CD1c-positive myeloid dendritic cell (primary cell): ENCODE measurements at regions not wholly inside any gene's neighbourhood (a gene's known extent, or its start where the extent isn't known, plus 50 kb on each side); places are given as distances from the start of the nearest gene placed in this dataset.
"Not testable (repeated sequence)": the region's sequence is repeated elsewhere in the genome, so short reads cannot be mapped to it uniquely, and the experiment has no call there.

Experiments used
- DNase-seq: peaks from one replicate; pipeline ENCODE4 v3.0.0-alpha.2; 2016; ENCODE audit errors: extremely low spot score

DNA sequence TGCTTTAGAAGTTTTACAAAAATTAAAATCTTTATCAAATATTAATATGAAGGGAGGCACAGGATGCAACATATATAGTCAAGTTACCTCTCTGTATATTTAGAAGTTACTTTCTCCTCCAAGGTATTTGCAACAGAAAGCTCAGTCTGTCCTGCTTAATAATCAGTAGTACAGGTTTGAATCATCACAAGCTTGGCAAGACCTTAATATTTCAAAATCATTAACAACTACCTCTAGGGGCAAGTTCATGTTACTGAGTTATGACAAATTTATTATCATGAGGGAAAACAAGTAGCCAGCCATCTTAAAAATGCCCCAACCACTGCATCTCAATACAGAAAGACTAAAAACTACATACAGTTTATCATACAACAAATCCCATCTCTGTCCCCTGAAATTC is 116.0 kb downstream of the PMAIP1 start:
- DNase-seq, result not testable (repeated sequence)

DNA sequence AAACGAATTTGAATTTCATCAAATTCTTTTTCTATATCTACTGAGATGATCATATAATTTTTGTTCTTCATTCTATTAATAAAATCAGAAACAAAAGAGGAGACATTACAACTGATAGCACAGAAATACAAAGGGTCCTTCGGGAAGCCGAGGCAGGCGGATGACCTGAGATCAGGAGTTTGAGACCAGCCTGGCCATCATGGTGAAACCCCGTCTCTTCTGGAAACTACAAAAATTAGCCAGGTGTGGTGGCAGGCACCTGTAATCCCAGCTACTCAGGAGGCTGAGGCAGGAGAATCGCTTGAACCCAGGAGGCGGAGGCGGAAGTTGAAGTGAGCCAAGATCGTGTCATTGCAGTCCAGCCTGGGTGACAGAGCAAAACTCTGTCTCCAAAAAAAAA is 113.4 kb downstream of the PMAIP1 start:
- not testable (repeated sequence) for DNase-seq

DNA sequence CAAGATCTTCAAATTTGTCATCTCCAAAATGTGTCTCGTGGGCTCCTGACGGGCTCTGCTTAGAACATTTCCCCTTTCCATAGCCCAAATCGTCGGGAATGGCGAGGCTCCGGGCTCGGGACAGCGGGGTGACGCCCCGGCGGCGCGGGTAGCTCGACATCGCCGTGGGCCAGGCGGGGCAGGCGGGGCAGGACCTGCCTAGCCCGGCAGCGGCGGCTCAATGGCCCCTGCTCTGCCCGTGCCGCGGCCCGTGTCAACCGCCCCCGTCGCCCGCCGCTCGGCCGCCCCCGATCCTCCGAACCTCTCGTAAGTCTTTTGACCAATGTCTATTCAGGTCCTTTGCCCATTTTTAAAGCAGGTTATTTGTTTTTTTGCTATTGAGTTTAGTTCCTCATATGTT is 111.2 kb downstream of the PMAIP1 start:
- no peak for DNase-seq

DNA sequence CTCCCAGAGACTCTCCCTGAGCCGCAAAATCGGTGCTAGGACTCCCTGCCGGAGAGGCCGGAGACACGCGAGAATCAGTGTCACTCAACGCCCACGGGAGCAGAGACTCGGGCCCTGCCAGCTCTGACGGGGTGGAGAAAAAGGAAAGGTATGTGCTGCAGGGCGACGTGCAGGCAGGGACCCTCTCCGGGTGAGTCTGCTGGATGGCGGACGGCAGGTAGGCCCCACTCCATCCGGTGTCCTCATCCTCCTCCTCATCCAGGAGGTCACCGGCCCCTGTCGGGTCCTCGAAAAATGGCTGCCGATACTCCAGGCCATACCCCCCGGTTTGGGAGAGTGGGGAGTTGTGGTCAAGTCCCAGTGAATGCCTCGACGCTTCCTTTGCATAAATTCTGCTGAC is 110.7 kb downstream of the PMAIP1 start:
- DNase-seq, result no peak

DNA sequence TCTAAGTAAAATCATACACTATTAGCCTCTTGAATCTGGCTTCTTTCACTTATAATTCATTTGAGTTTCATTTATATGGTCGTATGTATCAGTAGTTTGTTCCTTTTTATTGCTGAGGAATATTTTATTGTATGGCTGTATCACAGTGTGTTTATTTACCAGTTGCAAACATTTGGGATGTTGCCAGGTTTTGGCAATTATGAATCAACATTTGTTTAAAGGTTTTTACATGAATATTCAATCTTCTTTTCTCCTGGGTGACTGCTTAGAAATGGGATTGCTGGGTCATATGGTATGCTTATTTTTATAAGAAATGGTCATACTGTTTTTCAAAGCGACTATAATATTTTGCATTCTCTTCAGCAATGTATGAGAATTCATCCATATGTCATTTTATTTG is 107.9 kb downstream of the PMAIP1 start:
- no peak for DNase-seq

DNA sequence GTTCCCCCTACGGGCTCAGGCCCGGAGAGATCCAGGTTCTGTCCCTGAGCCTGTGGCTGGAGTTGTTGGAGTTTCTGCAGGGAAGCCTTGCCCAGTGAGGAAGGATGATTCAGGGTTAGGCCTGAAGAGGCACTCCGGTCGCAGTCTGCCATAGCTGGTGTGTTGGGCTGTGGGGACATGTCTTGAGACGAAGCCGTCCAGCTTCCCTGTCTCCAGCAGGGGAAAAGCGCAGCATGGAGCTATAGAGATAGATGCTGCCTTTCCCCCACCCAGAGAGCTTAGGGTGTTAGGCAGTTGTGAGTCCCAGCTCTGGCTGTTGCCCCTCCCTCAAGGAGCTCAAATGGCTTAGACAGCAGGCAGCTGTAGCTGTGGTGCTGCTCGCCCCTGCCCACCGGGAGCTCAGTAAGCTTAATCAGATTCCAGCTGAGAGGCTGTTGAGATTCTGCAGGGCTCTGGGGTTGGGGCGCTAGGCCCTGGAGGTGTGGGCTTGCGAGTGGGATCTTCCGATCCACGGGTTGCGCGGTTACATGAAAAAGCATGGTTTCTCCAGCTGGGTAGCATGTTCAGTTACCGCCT is 103.9 kb downstream of the PMAIP1 start:
- no peak for DNase-seq

DNA sequence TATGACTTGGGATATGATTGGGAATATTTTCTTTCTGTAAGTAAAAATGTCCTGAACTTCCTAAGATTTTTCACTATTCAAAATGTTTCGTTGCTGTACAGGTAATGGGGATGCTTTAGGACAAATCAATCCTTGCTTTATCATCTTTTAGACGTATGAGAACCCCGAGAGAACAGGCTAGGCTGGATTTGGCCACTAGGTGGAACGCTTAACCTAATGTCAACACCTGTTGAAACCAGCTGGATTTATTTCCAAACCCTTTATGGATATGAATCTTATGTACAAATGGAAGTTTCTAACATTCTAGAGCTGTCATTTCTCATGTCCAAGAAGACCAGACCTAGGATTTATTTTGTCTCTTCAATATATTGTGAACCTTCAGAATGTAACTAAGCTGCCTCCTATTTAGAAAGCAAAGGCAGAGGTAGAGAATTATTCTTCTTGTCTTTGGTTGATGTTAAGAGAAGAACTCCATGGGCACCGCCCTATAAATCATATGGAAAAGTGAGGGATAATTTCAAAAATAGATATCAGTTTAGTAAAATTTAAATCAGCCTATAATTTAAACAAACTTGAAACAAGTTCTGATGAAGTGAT is 96.7 kb downstream of the PMAIP1 start:
- no peak for DNase-seq

DNA sequence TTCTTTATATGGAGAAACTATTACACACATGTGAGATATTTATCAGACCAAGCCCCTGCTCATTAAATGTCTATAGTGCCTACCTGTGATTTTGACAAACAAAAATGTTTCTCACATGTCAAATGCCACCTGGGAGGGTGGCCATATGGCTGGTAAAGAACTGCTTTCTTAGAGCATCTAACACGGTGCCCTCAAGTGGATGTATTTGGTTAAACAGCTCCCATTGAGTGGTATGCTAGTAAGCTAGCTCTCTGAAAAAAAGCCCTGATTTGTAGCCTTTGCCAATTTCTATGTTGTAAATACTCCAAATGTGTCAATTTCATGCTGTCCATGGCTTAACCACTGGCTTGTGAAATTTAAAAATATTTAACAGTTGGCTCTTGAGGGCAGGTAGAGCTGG is 94.6 kb downstream of the PMAIP1 start:
- DNase-seq, result no peak

DNA sequence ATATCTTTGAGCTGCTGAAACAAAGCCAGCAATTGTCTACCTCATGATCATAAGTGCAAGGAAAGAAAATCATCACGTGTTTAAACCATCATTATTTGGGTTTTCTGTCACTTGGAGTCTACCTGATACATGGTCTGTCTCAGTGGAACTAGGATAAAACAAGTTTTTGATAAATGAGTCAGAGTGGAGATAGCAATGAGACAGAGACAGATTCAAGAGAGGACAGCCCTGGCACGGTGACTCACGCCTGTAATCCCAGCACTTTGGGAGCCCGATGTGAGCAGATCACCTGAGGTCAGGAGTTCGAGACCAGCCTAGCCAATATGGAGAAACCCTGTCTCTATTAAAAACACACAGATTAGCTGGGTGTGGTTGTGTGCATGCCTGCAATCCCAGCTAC is 93.8 kb downstream of the PMAIP1 start:
- DNase-seq, result no peak

DNA sequence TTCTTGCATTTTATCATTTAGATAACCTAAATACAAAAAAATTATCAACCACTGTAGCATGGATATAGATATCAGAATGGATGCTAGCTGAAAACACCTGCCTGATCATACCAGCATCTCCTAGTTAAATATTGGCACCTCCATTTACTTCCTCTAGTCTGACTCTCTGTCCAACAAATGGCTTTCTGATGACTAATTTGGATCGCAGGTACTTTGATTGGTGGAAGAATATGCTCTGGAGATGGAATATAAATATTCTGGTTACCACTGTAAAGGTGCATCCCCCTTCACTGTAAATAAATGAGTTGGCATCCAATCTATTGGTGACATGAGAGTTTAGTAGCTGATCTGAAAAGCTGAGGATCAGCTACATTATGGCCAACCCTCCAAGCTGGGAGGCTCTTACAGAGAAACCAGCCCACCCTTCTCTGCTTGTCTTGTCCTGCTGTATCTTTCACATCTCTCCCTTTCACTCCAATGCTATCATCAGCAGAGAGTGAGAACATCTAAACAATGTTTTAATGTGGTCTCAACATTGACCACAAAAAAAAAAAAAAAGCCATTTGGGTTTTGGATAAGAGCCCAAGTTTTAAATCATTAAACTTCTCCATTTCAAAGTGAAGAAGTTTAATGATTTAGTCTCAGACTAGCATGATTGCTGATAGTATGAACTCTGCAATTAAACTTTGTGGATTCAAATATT is 90.5 kb downstream of the PMAIP1 start:
- no peak for DNase-seq

DNA sequence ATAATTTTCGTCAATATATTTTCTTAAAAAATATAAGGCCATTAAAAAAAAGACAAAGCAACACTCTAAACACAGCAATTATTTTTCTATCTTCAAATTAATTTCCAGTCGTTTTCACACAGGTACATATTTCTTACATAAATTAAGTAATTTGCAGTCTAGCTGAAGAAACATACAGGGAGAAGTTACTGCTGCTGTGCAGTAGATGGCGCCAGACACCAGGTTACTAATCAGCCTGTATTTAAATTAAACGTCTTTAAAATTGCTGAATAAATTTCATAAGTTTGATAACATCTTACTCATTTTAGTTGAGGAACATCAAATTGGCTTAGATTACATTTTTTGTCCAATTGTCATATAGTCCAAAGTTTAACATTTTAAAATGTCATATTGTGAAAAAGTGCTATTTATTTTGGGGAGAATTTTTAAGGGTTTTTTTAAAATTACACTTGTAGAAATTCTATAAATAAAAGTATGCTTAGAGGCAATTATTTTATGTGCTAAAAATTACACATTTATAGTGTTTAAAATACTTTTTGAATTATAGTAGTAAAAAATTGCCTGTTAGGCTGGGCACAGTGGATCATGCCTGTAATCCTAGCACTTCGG is 88.4 kb downstream of the PMAIP1 start:
- peak; percentile 62 for DNase-seq

DNA sequence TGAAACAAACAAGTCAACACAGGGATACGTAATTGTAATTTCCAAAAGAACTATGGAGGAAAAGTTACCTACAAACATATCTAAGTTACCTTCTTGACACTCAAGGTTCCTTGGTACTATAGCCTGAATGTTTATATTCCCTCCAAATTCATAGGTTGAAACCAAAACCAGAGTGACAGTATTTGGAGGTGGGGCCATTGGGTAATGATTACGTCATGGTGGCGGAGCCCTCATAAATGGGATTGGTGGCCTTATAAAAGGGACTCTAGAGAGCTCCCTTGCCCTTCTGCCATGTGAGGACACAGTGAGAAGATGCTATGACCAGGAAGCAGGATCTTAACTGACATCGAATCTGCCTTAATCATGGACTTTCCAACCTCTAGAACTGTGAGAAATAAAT is 87.3 kb downstream of the PMAIP1 start:
- no peak for DNase-seq

DNA sequence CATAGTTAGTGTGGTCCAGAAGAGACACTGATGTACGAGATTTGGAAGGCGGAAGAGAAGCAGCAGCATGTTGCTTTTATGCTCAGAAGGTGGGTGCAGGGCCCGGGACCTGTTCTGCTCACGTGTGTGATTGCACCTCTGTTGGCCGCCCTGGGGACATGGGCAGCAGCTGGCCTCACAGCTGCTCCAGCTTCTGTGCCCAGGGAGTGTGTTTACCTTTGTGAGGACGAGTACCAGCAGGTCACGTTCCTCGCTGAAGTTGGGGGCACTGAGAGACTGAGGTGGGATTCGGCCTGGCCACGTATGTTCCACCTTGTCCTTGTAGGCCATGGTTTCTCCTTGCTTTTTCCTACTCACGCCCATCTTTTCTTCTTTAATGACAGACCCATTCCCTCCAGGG is 86.3 kb downstream of the PMAIP1 start:
- no peak for DNase-seq

DNA sequence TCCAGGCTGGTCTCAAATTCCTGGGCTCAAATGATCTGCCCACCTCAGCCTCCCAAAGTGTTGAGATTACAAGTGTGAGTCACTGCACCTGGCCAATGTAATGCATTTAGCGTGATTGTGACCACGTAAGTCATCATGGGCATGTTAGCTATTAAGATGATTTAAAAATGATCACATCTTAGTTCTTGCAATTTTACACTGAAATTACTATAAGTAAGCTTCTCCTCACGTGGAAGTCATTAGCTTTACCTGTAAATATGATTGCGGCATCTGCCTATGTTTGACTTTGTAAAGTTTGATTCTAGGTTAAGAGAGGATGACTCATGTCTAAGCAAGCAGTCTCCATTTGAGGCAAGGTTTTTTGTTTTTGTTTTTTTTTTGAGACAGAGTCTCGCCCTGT is 85.5 kb downstream of the PMAIP1 start:
- no peak for DNase-seq

DNA sequence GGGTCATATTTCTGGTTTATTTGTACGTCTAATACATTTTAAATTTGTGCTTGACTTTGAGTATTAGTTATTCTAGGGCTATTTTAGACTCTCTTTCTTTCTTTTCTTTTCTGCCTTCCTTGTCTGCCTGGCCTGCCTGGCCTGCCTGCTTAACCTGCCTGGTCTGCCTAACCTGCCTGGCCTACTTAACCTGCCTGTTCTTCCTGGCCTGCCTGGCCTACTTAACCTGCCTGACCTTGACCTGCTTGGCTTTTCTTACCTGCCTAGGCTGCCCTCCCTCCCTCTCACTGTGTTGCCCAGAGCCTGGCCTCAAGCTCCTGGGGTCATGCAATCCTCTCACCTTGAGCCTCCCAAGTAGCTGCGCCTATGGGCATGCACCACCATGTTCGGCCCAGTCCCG is 83.7 kb downstream of the PMAIP1 start:
- DNase-seq, result no peak

DNA sequence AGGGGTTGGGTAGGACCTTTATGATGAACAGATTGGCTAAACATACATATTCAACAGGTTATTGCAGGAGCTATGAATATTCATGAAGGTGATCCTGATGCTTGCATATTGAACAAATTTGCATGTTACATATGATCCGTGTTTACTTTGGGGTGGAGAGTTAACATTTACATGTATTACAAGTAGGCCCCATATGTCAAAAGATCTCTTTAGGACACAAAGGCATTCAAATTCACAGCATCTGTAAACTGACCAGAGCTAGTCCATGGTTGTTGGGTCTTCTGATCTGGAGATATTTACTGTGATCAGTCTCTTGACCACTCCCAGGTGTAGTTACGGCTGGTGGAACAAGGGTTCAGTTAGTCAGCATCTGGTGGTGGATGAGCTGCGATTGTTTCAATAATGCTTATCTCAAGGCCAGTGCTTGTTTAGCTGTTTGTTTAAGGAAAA is 80.4 kb downstream of the PMAIP1 start:
- DNase-seq, result no peak

DNA sequence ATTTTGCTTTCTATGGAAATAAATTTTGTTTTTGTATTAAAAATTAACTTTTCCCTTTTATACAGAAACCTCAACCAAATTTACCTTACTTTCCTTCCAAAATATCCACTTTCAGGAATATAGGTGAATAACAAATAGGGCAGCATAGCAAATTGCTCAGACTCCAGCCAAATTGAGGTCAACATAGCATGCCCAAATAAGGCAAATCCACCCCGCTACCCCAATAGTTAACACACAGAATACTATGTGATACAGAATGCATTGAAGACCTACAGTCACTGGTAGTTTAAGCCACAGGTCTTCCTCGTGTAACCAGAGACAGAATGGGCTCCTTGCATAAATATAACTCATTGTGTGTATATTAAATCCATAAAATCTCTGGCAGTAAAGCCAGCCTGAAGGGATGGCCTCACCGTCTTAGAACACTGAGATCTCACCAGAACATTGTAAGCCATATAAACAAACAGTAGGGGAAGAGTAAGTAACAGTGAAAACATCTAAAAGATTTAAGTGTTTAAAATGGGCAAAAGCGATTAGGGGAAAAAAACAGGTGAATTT is 72.2 kb downstream of the PMAIP1 start:
- no peak for DNase-seq

DNA sequence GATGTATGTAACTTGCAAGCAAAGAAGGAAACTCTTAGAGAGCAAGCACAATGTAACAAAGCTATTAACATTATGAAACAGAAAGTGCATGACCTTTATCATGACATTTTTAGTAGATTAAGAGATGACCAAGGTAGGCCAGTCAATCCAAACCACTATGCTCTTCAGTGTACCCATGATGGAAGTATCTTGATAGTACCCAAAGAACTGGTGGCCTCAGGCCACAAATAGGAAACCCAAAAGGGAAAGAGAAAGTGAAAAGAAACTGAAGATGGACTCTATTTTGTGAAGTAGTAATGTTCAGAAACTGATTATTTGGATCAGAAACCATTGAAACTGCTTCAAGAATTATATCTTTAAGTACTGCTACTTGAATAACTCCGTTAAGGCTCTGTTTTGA is 71.3 kb downstream of the PMAIP1 start:
- DNase-seq, result not testable (repeated sequence)

DNA sequence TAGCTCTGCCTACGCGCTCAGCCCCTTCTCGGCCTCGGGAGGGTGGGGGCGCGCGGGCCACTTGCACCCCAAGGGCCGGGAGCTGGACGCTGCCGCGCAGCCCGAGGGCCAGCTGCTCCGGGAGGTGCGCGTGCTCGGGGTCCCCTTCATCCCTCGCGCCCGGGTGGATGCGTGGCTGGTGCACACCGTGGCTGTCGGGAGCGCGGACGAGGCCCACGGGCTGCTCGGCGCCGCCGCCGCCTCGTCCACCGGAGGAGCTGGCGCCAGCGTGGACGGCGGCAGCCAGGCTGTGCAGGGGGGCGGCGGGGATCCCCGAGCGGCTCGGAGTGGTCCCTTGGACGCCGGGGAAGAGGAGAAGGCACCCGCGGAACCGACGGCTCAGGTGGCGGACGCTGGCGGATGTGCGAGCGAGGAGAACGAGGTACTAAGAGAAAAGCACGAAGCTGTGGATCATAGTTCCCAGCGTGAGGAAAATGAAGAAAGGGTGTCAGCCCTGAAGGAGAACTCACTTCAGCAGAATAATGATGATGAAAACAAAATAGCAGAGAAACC is 69.8 kb downstream of the PMAIP1 start:
- DNase-seq, result not testable (repeated sequence)

DNA sequence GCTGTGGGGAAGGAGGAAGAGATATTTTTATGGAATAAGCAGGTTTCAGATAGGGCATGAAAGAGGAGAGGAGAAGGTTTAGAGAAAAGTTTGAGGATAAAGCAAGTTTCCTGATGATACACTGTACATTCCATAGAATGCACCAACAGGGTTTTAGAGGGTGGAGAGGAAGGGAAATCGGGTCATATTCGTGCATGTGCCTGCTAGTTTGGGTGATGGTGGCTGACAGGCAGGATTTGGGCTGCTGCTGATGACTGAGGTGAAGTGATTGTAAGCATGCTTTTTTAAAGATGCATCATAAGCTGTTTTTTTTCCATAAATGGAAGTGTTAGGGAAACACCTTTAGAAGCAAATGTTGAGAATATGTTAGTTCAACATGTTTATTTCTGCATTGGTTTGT is 68.8 kb downstream of the PMAIP1 start:
- DNase-seq, result no peak

DNA sequence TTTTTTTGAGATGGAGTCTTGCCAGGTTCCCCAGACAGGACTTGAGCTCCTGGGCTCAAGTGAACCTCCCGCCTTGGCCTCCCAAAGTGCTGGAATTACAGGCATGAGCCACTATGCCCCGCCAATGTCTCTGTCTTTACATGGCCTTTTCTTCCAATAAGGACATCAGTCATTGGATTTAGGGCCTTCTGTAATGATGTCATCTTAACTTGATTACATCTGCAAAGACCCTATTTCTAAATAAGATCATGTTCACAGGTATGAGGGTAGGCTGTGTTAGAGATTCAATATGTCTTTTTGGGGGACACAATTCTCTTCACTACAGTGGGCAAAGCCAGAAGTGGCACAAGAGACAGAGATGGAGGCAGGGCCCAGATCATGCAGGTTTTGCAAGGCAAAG is 68.1 kb downstream of the PMAIP1 start:
- DNase-seq, result no peak

DNA sequence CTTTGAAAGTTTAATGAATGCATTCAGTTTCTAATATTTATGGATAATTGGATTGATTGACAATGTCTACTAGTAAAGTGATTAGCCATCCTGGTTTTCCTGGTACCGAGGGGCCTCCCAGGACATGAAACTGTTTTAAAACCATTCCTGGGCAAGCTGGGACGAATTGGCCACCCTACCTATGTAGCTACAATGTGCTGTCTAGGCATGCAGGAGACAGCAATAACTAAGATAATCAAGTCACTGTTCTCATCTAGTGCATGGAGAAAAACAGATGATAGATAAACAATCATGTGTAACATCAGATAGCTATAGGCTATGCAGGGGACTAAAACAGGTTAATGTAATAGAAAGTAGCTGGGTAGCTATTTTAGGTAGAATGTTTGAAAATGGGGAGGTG is 67.1 kb downstream of the PMAIP1 start:
- no peak for DNase-seq
